Ascending aorta (tissue), 2 donors: ENCODE measurements at regions not wholly inside any gene's neighbourhood (a gene's known extent, or its start where the extent isn't known, plus 50 kb on each side); places are given as distances from the start of the nearest gene placed in this dataset.
"Not testable (repeated sequence)": the region's sequence is repeated elsewhere in the genome, so short reads cannot be mapped to it uniquely, and the experiment has no call there.

Source experiments
- DNase-seq, 2 donors: peaks; one replicate each; pipeline ENCODE4 v3.0.0-alpha.2; 2019; ENCODE audit warnings: low spot score in 2 of 2
- H3K27ac ChIP-seq, 2 donors: fragments of 200-600 bp; sonication (generic); one replicate each; pipeline ENCODE4 v1.5.1; 2016 to 2017; ENCODE audit warnings: mild to moderate bottlenecking in 1 of 2
- H3K27me3 ChIP-seq: fragments of 200-600 bp; sonication (generic); one replicate; pipeline ENCODE4 v1.5.1; 2017
- H3K36me3 ChIP-seq, 2 donors: fragments of 200-600 bp; sonication (generic); one replicate each; pipeline ENCODE4 v1.5.1; 2016
- H3K4me1 ChIP-seq, 2 donors: fragments of 200-600 bp; sonication (generic); one replicate each; pipeline ENCODE4 v1.5.1; 2016 to 2017; ENCODE audit warnings: mild to moderate bottlenecking in 1 of 2
- H3K4me3 ChIP-seq, 2 donors: fragments of 200-600 bp; sonication (generic); one replicate each; pipeline ENCODE4 v1.5.1; 2016 to 2017; ENCODE audit warnings: mild to moderate bottlenecking in 1 of 2
- H3K9me3 ChIP-seq, 2 donors: fragments of 200-600 bp; sonication (generic); one replicate each; pipeline ENCODE4 v1.5.1; 2016
- intact Hi-C: fragments of 100-400 bp; cut with DNase I; formaldehyde crosslinking; loops from one replicate; pipeline ENCODE4 v1.15.1; 2023
- TF ChIP-seq, protein P1 (sequence below), 3 experiments: fragments of 200-600 bp in 2 of 3; fragments of 450-650 bp in 1 of 3; sonication (generic) in 2 of 3; IDR thresholded peaks; one replicate each; pipeline ENCODE4 v1.5.1; 2016 to 2019; ENCODE audit warnings: antibody characterized with exemption in 3 of 3, mild to moderate bottlenecking in 1 of 3, moderate library complexity in 1 of 3

DNA sequence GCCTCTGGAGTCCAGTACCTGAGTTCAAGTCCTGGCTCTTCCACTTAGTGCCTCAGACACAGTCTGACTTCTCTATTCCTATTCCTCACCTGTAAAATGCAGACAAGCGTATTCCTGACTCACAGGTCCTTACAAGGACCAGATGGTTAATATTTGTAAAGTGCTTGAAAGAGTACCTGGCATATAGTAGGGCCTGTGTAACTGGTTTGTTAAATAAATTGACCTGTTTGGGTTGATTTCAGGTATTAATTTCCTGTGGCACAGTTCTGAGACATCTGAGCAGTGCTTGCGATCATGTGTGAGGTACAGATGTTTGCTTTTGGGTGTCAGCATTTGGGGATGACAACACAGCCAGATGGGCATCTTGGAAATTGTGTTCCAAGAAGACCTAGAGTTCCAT is 127.5 kb downstream of the APIP start:
- DNase-seq = no peak
- Histone ChIP-seq H3K4me3 (no peak overlapping the region), H3K27ac (no peak overlapping the region), H3K36me3 (no peaks in the 10 kb centered on the region), H3K9me3 (no peaks in the 10 kb centered on the region), H3K4me1 (no peaks in the 10 kb centered on the region), H3K27me3 (no peaks in the 10 kb centered on the region)
- TF ChIP-seq, protein P1, sequence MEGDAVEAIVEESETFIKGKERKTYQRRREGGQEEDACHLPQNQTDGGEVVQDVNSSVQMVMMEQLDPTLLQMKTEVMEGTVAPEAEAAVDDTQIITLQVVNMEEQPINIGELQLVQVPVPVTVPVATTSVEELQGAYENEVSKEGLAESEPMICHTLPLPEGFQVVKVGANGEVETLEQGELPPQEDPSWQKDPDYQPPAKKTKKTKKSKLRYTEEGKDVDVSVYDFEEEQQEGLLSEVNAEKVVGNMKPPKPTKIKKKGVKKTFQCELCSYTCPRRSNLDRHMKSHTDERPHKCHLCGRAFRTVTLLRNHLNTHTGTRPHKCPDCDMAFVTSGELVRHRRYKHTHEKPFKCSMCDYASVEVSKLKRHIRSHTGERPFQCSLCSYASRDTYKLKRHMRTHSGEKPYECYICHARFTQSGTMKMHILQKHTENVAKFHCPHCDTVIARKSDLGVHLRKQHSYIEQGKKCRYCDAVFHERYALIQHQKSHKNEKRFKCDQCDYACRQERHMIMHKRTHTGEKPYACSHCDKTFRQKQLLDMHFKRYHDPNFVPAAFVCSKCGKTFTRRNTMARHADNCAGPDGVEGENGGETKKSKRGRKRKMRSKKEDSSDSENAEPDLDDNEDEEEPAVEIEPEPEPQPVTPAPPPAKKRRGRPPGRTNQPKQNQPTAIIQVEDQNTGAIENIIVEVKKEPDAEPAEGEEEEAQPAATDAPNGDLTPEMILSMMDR (IDR thresholded peaks at IDR 0.05) = no peak
- intact Hi-C loops = no loop called here

DNA sequence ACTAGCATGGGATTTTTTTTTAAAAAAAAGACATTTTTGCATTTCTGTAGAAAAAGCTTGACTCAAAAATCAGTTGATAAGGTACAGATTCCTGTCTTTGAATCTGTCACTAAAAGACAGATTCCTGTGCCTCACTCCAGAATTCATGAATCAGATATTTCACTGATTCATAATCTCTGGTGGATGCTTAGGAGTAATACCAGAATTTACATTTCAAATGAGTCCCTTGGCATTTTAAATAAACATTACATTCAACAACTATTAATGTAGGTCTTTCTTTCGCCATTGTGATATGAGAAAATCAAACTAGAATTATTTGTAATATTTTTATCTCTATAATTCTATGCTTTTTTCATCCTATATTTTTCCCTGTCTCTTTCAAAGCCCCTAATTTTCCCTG is 128.3 kb downstream of the APIP start:
- TF ChIP-seq, protein P1 (IDR thresholded peaks at IDR 0.05) = no peak
- H3K4me3 ChIP-seq = no peak overlapping the region
- no peaks in the 10 kb centered on the region for H3K27me3 ChIP-seq
- no peaks in the 10 kb centered on the region for H3K36me3 ChIP-seq
- H3K27ac ChIP-seq = no peak overlapping the region
- no peak for DNase-seq
- no peaks in the 10 kb centered on the region for H3K4me1 ChIP-seq
- no peaks in the 10 kb centered on the region for H3K9me3 ChIP-seq
- intact Hi-C loops = no loop called here

GRCh38 chr11:34787348-34787747 is 128.8 kb downstream of the APIP start:
- DNase-seq = no peak
- Histone ChIP-seq H3K27ac (no peak overlapping the region), H3K27me3 (no peaks in the 10 kb centered on the region), H3K4me3 (no peak overlapping the region), H3K9me3 (no peaks in the 10 kb centered on the region), H3K4me1 (no peaks in the 10 kb centered on the region), H3K36me3 (no peaks in the 10 kb centered on the region)
- intact Hi-C loops = no loop called here
- TF ChIP-seq, protein P1 (IDR thresholded peaks at IDR 0.05) = no peak

DNA sequence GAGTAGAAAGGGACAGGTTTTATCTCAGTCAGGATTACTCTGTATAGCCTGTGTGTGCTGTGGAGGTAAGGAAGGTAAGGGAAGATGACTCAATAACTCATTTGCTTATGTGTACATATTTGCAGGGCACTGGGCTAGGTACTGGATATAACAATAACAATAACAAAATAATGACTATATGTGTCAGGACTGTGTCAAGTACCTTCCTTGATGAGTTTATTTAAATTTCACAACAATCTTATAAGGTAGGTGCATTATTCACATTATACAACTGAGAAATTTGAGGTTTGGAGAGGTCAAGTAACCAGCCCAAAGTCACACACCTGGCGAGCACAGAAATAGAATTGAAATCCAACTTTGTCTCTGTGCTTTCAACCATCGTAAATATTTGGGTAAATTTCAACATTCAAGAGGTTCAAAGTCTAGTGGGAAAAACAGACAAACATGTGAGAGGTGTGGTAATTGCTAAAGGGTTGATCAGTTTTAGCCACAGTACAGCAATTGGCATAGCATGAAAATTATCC is 131.8 kb downstream of the APIP start:
- no peaks in the 10 kb centered on the region for H3K27me3 ChIP-seq
- intact Hi-C loops = no loop called here
- TF ChIP-seq, protein P1 (IDR thresholded peaks at IDR 0.05) = no peak
- no peak overlapping the region for H3K4me3 ChIP-seq
- H3K9me3 ChIP-seq = no peaks in the 10 kb centered on the region
- DNase-seq = no peak
- H3K36me3 ChIP-seq = no peaks in the 10 kb centered on the region
- H3K4me1 ChIP-seq = no peaks in the 10 kb centered on the region
- H3K27ac ChIP-seq = no peak overlapping the region

DNA sequence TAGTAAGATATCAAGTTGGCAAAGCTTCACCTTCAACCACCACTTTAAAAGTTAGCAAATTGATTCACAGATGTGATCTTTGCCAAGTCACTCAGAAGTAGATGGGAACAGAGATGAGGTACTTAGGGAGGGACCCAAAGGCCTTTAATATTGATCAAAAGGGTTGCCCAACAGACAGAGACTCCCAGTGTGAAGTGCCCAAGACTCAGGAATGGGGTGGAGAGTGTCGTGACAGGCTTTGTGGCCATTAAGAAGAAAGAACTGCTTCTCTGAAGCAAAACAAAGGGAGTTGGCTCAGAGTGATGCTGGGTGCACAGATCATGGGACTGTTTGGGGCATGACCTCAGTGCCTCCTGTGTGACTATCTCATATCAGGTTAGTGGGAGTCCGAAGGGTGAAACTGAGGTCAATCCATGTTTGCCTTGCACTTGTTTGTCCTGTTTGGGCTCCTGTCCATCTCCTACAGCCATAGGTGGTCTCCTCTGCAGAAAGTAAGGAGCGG is 132.3 kb downstream of the APIP start:
- no peaks in the 10 kb centered on the region for H3K36me3 ChIP-seq
- TF ChIP-seq, protein P1 (IDR thresholded peaks at IDR 0.05) = no peak
- no peak overlapping the region for H3K4me3 ChIP-seq
- H3K4me1 ChIP-seq = no peaks in the 10 kb centered on the region
- no peaks in the 10 kb centered on the region for H3K27me3 ChIP-seq
- intact Hi-C loops = no loop called here
- H3K9me3 ChIP-seq = no peaks in the 10 kb centered on the region
- no peak overlapping the region for H3K27ac ChIP-seq
- DNase-seq = no peak

DNA sequence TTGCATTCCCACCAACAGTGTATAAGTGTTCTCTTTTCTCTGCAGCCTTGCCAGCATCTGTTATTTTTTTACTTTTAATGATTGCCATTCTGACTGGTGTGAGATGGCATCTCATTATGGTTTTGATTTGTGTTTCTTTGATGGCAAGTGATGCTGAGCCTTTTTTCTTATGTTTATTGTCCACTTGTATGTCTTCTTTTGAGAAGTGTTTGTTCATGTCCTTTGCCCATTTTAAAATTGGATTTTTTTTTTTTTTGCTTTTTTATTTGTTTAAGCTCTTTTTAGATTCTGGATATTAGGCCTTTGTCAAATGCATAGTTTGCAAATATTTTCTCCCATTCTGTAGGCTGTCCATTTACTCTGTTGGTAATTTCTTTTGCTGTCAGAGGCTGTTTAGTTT is 134.4 kb downstream of the APIP start:
- intact Hi-C loops, H3K4me3 ChIP-seq, H3K9me3 ChIP-seq, H3K36me3 ChIP-seq, H3K27ac ChIP-seq, DNase-seq, H3K4me1 ChIP-seq, H3K27me3 ChIP-seq: not testable (repeated sequence)
